Left colon (tissue), 2 donors: ENCODE measurements at regions not wholly inside any gene's neighbourhood (a gene's known extent, or its start where the extent isn't known, plus 50 kb on each side); places are given as distances from the start of the nearest gene placed in this dataset.
"Not testable (repeated sequence)": the region's sequence is repeated elsewhere in the genome, so short reads cannot be mapped to it uniquely, and the experiment has no call there.

Experiments
- ATAC-seq: fragments of 200-7000 bp; cut with Tn5 transposase; one replicate; pipeline ENCODE4 v1.9.1; 2020; ENCODE audit warnings: mild to moderate bottlenecking, moderate library complexity
- DNase-seq, 2 donors: peaks; one replicate each; pipeline ENCODE4 v3.0.0-alpha.2; 2020
- intact Hi-C, 2 donors: fragments of 100-400 bp; cut with DNase I in 1 of 2; cut with micrococcal nuclease in 1 of 2; formaldehyde crosslinking; loops; one replicate each; pipeline versions ENCODE4 v1.11.2 to v1.14.0; 2022; cut with DNase I, micrococcal nuclease
- donor health status: DM: no; HTN: no; CAD: no.
- donor health status: DM: yes; HTN: yes; CAD: no.

DNA sequence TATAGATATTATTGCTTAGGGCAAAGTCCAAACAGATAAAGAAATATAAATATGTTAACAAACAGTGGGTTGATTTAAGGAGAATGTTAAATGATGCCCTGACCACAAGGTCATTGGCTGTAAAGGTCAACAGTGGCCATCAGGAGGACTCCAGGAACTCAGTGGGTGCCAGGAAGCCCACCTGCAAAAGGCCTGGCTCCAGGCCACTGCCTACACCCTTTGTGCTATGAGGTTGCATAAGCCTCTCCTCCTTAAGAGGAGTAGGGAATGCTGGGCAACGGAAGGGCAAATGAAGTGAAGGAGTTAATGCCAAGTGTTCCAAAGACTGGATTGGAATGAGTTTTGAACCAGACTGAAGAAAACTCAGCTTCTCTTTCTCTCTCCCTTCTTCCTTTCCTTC, 73.3 kb upstream of the ALX4 start:
- DNase-seq, result no peak
- intact Hi-C loops, result no loop called here
- no peak for ATAC-seq

DNA sequence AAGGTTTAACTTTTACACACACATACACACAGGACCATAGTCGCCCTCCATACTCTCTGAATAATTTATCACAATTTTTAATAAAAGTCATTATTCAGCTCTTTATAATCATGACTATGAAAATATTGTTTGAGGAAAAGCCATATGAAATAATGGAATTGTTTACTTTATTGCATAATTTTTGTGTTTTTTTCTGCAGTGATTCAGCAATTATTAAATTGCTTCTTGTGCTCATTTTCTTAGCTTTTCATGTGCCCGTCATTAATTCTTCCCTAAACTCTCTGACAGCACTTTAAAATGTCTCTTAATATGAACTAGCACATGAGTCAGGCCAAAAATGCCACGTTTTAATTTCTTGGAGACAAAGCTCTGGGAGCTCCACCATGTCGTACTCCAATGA, 77.5 kb upstream of the ALX4 start:
- ATAC-seq, result no peak
- DNase-seq, result no peak

DNA sequence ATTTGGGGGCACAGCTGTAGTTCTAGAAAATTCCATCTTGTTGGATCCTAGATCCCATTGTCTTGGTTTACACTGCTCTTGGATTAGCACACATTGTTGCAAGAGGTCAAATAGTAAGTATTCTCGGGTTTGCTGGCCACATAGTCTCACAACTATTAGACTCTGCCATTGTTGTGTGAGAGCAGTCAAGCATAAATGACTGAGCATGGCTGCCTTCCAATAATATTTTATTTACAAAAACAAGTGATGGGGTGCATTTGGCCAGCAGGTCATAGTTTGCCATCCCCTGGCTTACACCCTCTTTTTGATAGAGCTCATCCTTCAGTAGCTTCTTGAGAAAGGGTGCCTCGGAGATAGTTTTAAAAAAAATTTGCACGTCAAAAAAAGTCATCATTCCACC, 77.9 kb upstream of the ALX4 start:
- ATAC-seq, result no peak
- intact Hi-C loops, result no loop called here
- DNase-seq, result no peak

More for the DNA sequence above, 77.5 kb upstream of the ALX4 start:
- intact Hi-C loops, result no loop called here

DNA sequence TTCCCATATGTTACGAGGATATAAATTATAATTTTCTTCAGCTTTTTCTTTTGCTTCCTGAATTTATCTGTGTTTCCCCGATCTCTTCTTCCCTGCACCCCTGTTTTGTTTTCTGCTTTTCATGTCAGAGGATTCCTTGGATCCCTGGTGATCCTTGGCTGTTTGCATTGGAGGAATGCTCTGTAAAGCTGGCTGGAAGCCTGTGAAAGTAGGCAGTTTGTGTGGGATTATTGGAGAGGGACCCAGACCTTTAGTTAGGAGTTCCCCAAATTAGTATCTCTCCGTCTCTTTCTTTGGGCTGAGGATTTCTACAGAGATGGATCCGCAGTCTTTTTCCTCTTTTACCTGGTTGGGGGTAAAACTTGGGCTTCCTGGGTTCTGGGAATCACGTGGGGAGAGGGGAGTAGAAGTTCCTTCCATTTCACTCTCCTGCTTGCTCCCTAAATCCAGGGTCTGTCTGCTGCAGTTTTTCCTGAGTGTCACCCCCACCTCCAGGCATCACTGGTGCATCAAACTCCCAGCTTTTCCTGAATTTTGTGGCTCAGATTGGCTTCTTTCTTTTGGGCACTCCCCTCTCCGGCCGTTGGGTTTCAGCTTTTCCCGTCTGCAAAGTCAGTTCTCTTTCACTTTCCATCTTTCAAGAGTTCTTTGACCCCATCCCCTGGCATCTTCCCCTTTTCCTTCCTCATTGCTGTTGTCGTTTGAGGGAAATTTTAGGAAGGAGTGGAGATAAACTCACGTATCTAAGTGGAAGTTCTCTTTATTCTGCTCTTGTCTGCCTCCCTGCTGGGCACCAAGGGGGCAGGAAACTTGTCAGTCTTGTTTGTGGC, 79.1 kb upstream of the ALX4 start:
- DNase-seq (no peak), ATAC-seq (no peak)
- intact Hi-C loops, result no loop called here

DNA sequence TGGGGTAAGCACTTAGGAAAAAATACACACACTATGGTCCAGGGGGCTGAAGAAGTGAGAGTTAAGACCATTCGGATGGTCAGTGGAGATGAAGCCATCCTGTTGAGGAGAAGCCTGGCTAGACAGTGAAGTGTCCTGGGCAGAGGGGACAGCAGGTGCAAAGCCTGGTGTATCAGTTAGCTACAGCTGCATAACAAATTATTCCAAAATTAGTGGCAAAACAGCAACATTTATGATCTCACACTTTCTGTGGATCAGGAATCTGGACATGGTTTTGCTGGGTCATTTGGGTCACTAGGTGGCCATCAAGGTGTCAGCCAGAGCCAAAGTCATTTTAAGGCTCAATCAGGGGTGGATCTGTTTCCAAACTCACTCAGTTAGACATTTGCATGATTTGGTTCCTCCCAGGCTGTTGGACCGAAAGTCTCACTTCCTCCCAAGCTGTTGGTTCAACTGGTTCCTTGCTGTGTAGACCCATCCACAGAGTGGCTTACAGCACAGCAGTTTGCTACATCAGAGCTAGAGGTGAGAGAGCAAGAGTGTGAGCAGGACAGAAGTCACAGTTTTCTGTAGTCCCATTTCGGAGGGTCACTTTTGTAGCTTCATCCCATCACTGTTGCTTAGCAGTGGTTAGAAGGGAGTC, 80.1 kb upstream of the ALX4 start:
- intact Hi-C loops, result no loop called here
- ATAC-seq, result no peak
- DNase-seq, result no peak

DNA sequence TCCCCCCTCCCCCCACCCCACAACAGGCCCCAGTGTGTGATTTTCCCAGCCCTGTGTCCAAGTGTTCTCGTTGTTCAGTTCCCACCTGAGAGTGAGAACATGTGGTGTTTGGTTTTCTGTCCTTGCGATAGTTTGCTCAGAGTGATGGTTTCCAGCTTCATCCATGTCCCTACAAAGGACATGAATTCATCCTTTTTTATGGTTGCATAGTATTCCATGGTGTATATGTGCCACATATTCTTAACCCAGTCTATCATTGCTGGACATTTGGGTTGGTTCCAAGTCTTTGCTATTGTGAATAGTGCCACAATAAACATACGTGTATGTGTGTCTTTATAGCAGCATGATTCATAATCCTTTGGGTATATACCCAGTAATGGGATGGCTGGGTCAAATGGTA, 81.1 kb upstream of the ALX4 start:
- ATAC-seq, DNase-seq, intact Hi-C loops: not testable (repeated sequence)

DNA sequence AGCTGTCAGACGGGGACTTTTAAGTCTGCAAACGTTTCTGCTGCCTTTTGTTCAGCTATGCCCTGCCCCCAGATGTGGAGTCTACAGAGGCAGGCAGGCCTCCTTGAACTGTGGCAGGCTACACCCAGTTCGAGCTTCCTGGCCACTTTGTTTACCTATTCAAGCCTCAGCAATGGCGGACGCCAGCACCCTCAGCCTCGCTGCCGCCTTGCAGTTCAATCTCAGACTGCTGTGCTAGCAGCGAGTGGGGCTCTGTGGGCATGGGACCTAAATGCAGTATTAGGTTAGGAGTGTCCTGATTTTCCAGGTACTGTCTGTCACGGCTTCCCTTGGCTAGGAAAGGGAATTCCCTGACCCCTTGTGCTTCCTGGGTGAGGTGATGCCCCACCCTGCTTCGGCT, 86.8 kb upstream of the ALX4 start:
- ATAC-seq, DNase-seq, intact Hi-C loops: not testable (repeated sequence)

DNA sequence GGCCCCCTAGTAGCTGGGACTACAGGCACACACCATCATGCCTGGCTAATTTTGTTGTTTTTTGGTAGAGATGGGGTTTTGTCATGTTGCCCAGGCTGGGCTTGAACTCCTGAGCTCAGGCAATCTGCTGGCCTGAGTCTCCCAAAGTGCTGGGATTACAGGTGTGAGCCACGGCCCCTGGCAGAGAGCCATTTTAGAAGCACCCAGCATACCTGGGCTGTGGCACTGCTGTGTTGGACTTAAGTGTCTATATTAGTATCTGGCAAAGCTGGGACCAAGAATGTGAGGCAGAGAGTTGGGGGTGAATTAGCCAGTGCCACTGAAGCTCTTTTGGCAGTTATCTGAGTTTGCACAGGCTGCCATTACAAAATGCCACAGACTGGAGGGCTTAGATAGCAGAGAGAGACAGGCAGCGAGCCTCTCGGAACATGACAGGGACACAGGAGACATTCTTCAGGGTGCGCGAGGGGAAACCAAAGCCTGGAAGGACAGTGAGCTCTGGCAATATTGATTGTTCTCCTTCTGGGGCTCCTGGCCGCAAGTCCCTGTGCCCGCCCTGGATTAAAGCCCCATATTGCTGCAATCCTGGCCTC, 87.7 kb upstream of the ALX4 start:
- DNase-seq, result no peak
- intact Hi-C loops, result no loop called here
- no peak for ATAC-seq

DNA sequence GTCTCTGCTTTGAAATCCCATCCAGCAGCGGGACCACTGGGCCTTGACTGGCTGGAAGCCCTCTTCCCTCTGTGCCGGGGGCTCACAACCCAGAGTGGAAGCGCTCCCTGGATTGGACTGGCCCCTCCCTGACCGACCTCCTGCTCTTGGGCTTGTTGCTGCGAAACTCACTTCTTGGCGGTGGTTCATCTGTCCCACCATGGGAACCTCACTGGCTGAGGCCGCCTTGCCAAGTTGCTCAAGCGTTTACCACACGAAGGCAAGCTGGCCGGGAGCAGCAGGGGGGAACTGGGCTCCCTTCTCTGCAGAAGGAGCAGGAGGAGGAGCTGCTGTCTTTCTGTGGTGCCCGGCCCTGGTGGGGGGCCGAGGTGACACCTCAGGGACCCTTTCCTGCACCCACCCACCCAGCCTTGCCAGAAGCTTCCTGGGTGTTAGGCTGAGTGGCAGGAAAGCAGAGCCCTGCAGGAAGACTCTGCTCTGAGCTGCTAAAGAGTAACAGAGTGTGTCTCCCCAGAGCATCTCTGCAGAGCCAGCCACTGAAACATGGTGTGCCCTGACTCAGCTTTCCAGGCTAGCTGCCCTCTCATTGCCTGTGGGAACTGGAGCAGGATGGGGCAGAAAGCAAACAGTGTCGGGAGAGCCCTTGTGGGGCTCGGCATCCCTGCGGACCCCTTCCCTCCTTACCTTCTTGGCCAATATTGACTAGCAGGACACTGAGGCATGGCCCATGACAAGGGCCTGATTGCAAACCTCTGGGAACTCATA, 88.5 kb upstream of the ALX4 start:
- no peak for ATAC-seq
- DNase-seq, result no peak
- intact Hi-C loops, result no loop called here

DNA sequence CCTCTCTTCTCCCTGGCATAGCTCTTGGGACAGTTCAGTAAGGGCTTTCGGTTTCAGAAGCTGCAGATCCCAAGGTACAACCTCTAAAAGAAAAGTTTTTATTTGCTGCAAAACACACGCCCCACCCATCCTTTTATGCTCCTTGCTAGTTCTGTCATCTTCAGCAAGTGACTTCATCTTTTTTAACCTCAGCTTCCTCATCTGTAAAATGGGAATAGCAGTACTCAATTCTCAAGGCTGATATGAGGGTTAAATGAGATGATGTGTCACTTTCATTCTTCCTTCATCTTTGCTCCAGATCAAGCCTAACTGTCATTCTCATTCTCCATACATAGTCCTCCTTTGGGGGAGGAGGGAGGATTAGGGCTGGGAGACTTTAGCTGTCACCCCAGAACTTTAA, 90.0 kb upstream of the ALX4 start:
- intact Hi-C loops, result no loop called here
- ATAC-seq (no peak), DNase-seq (no peak)

DNA sequence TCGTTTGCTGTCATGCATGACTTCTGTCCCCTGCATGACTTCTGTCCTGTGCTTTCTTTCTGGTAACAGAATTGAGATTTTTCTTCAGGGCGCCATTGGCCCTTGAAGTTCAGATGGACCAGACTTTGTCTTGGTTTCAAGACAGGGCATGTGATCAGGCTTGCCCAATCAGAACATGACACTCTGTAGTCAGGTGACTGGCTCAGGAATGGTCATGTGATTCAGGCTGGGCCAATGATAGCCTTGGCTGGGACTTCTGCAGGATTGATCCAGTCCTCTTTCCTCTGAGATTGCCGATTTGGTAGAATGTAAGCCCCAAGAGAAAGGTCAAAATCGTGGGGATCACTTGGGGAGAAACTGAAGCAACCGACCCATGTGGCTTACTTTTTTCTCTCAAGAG, 90.5 kb upstream of the ALX4 start:
- no peak for DNase-seq
- intact Hi-C loops, result no loop called here
- ATAC-seq, result no peak

DNA sequence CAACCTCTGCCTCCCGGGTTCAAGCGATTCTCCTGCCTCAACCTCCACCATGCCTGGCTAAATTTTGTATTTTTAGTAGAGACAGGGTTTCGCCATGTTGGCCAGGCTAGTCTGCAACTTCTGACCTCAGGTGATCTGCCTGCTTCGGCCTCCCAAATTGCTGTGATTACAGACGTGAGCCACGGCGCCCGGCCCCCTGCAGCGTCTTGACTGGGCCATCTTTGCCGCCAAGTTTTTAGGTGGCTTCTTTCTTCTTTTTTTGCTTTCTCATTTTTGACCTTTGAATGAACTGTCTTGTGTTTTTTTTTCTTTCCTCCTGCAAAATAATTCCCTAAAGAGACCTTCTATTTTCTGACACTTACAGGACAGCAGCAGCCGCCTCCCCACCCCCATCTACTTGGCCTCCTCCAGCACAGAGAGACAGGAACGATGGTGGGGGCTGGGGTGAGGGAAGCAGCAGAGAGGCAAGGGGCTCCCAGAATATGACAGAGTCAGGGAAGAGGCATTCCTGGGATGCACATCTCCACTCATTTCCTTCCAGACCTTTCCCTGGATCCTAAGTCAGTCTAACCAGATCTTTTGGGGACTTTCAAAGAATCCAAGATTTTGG, 92.6 kb upstream of the ALX4 start:
- intact Hi-C loops, result no loop called here
- DNase-seq (no peak), ATAC-seq (no peak)

DNA sequence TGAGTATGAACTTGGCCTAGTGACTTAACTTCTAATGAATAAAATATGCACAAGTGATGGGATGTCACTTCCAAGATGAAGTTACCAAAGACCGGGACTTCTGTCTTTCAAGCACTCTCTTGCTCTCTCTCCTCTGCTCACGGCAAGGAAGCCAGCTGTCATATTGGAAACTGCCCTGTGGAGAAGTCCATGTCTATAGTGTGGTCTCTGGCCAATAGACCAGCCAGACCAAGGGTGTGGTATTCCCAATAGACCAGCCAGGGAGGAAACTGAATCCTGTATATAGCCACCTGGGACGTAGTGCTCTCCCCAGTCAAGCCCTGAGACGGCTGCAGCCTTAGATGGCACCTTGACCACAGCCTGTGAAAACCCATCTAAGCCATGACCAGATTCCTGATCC, 93.2 kb upstream of the ALX4 start:
- DNase-seq, result no peak
- intact Hi-C loops, result no loop called here
- ATAC-seq, result no peak

DNA sequence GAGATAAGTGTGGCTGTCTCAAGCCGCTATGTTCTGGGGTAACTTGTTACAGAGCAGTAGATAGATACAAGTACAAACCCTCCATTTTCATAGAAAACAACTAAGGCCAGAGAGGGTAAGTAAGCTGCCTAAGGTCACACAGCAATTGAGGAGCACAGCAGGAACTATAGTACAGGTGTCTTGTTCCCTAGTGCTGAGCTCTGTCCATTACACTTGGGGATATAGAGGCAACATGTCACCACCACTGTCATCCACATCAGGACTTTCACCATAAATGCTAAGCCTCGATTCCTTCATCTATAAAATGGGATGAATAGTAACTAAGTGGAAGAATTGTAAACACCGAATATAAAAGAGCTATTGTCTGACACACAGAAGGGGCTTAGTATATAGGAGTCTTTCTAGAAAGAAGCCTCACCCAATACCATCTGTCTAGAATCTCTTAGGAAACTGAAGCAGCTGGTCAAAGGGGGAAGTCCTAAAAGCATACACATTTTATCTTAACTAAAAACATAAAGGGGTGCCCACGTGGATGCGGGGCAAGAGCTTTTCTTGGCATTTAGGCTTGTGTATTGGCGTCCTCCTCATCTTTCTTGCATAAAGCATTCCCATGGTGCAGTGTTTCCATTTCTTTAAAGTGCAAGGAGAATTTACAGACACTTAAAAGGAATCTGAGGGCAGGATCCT, 93.8 kb upstream of the ALX4 start:
- intact Hi-C loops, result no loop called here
- ATAC-seq (no peak), DNase-seq (no peak)

DNA sequence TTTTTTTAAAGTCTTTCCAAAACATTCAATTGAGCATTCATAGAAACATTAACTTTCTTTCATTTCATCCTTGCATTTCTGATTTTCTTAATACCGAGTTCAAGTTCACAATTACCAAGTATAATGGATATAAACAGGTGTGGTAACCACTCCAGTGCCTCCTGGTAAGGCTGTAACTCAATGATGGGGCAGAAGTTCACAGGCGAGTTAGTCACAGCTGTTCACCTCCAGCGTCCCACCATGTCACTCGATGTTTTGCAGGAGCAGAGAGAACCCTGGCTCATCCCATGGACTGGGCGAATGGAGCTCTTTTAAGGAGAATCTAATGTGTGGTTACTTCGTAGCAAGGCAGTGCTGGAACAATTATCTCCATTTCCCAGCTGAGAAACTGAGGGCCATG, 94.4 kb upstream of the ALX4 start:
- DNase-seq (no peak), ATAC-seq (no peak)
- intact Hi-C loops, result no loop called here

DNA sequence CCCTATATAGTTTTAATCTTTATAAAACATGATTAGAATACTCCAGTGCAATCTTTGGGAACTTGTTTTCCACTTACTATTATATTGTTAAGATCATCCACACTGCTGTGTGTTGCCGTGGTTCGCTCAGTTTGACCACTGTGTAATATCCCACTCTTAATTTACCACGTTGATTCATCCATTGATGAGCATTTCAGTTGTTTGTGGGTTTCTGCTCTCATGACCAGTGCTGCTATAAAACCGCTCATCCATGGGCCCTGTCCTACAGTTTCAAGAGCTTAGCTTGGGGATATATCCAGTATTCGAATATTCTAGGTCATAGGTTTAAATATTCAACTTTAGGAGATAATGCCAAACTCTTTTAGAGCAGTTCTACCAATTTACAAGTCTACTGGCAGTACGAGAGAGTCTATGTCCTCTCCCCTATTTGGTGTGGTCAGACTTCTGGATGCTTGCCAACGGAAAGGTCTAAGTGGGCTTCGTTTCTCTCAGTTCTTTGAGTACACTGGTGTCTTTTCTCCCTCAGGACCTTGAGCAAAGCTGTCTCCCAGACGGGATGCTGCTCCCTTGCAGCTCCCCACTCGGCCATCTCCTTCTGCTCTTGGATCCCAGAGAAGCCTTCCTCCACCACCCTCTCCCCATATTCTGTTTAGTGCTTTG, 94.9 kb upstream of the ALX4 start:
- ATAC-seq, result no peak
- intact Hi-C loops, result no loop called here
- DNase-seq, result no peak

DNA sequence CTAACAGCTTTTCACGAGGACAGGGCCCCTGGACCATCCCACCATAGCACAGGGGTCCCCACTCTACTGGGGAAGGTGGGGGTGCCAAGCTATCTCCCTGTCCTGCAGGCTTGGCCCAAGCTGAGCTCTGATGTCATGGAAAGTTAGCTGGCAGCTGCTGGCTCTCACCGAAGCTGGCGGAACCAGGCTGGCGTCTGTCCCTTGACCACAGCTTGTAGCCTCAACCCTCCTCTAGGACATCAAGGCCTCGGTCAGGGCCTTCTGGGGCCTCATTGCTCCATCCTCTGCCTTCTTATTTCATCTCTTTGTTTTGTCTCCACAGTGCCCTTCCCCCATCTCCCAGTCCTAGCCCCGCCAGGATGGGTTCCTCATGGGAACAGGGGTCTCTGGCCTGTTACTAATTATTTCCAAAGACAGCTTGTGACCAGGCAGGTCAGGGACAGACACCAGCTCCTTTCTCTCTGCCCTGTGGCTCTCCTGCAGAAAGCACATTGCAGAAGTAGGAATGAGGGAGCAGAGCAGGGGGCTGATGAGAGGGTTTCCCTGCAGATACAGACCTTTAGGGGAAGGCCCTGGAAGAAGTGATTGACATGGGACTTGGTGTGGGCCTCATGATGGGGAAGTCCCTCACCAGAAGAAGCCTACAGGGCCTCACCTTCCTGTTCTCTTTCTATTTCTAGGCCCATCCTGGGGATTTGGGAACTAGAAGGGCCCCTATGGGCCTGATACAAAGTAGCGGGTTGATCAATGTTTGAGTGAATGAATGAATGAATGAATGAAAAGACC, 97.5 kb upstream of the ALX4 start:
- no peak for DNase-seq
- intact Hi-C loops, result no loop called here
- ATAC-seq, result no peak
